LNCaP clone FGC (cell line): ENCODE measurements at regions not wholly inside any gene's neighbourhood (a gene's known extent, or its start where the extent isn't known, plus 50 kb on each side); places are given as distances from the start of the nearest gene placed in this dataset.

ENCODE experiments used
- DNase-seq: peaks from one replicate; pipeline ENCODE4 v3.0.0-alpha.2; 2011; ENCODE audit warnings: low read depth
- H3K4me3 ChIP-seq: 2 replicates; pipeline ENCODE4 v1.5.1; 2011; ENCODE audit warnings: mild to moderate bottlenecking, low read depth, low read length, control low read depth
- CTCF ChIP-seq: IDR thresholded peaks from 2 replicates; pipeline ENCODE4 v1.5.1; 2012; ENCODE audit warnings: mild to moderate bottlenecking; ENCODE audit not compliant: control insufficient read depth, insufficient read depth; ENCODE audit errors: extremely low read depth

DNA sequence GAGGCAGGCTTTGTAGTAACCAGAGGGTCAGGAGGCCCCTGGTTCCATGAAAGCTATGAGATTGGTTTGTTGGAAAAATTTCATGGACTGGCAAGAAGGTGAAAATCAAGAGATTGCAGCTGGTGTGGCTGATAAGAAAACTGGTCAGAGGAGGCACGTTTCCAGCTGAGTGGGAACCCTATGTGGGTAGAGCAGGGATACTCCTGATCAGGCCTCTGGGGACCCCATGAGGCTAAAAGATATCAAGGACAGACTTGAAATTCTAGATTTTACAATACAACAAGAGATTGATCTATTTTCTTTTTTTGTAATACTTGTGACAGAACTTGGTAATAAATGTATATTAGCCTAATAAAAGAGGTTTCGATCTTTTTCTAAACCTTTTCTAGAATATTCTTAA is 1615.1 kb downstream of the DPP10 start:
- no peak for DNase-seq
- TF ChIP-seq CTCF, result no peak
- H3K4me3 ChIP-seq, result no peak overlapping the region

- TF ChIP-seq CTCF, result no peak
- DNase-seq, result no peak
- H3K4me3 ChIP-seq, result no peak overlapping the region
These were observed 1618.6 kb downstream of the DPP10 start for GRCh38 chr2:116061023-116061422.

GRCh38 chr2:116073731-116074130 is 1631.3 kb downstream of the DPP10 start:
- no peak for DNase-seq
- TF ChIP-seq CTCF, result no peak
- no peak overlapping the region for H3K4me3 ChIP-seq

GRCh38 chr2:116074161-116074560 is 1631.7 kb downstream of the DPP10 start:
- TF ChIP-seq CTCF, result no peak

GRCh38 chr2:116088236-116088635 is 1645.8 kb downstream of the DPP10 start:
- no peak for DNase-seq
- no peak overlapping the region for H3K4me3 ChIP-seq
- TF ChIP-seq CTCF, result no peak

More at GRCh38 chr2:116074161-116074560, 1631.7 kb downstream of the DPP10 start:
- H3K4me3 ChIP-seq, result no peak overlapping the region
- no peak for DNase-seq

DNA sequence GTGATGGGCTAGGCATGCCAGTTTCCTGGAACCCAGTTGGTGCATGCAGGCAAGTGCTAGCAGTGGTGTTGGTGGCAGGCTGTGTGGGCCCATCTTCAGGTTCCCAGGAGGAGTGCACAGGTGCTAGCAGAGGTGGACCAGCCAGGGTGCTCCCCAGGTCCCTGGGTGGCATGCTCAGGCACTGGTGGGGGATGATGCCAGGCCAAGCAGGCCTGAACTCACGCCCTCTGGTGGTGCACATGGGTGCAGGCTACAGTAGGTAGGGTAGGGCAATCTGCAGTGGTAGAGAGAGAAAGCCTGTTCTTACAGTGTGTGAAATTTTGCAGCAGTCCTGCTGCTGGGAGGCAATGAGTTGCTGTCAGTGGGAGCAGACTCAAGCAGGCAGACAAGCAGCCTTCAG is 1651.8 kb downstream of the DPP10 start:
- H3K4me3 ChIP-seq, result no peak overlapping the region
- peak; percentile 21; the same call in 1 of the 2 replicates for TF ChIP-seq CTCF
- DNase-seq, result no peak

DNA sequence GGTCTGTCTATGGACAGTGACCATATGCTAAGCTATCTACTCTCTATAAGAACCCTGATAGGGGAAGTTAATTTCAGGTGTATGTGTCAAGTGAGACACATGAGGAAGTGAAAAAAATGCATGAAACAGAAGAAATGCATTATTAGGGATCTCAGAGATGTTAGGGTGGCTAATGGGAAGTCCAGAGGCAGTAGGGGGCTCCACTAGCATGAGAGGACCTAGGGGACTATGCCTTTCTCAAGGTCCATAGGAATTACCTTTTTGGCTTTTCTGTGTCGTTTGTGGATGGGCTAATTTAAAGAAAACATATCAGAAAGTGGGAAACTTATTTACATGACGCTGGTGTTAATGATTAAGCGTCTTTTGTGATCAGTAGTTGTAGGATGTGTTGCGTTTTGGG is 1653.2 kb downstream of the DPP10 start:
- no peak for TF ChIP-seq CTCF
- H3K4me3 ChIP-seq, result no peak overlapping the region
- DNase-seq, result no peak
